GM06990 (cell line): ENCODE measurements at regions not wholly inside any gene's neighbourhood (a gene's known extent, or its start where the extent isn't known, plus 50 kb on each side); places are given as distances from the start of the nearest gene placed in this dataset.

ENCODE experiments used
- DNase-seq: peaks from one replicate; pipeline ENCODE4 v3.0.0-alpha.2; 2011; ENCODE audit not compliant: insufficient read length; ENCODE audit errors: extremely low read depth
- H3K27me3 ChIP-seq: replicated peaks from 2 replicates; pipeline ENCODE4 v1.6.0; 2011; ENCODE audit warnings: low read length; ENCODE audit not compliant: control insufficient read depth, insufficient read depth
- H3K36me3 ChIP-seq: 2 replicates; pipeline ENCODE4 v1.5.1; 2011; ENCODE audit warnings: low read length; ENCODE audit not compliant: control insufficient read depth, insufficient read depth
- H3K4me3 ChIP-seq: replicated peaks from 2 replicates; pipeline ENCODE4 v1.5.1; 2011; ENCODE audit warnings: low read depth, mild to moderate bottlenecking, control low read depth, low read length
- TF ChIP-seq, protein P1 (sequence below): IDR thresholded peaks from 2 replicates; pipeline ENCODE4 v1.5.1; 2011; ENCODE audit warnings: low read length, control low read depth, mild to moderate bottlenecking, inconsistent platforms; ENCODE audit not compliant: insufficient read depth, poor library complexity, severe bottlenecking

- Histone ChIP-seq H3K27me3 (no peaks in the 10 kb centered on the region), H3K36me3 (no peaks in the 10 kb centered on the region), H3K4me3 (no peak overlapping the region)
- no peak for DNase-seq
- TF ChIP-seq, protein P1, sequence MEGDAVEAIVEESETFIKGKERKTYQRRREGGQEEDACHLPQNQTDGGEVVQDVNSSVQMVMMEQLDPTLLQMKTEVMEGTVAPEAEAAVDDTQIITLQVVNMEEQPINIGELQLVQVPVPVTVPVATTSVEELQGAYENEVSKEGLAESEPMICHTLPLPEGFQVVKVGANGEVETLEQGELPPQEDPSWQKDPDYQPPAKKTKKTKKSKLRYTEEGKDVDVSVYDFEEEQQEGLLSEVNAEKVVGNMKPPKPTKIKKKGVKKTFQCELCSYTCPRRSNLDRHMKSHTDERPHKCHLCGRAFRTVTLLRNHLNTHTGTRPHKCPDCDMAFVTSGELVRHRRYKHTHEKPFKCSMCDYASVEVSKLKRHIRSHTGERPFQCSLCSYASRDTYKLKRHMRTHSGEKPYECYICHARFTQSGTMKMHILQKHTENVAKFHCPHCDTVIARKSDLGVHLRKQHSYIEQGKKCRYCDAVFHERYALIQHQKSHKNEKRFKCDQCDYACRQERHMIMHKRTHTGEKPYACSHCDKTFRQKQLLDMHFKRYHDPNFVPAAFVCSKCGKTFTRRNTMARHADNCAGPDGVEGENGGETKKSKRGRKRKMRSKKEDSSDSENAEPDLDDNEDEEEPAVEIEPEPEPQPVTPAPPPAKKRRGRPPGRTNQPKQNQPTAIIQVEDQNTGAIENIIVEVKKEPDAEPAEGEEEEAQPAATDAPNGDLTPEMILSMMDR = no peak
These were observed 248.7 kb downstream of the TTC6 start for GRCh38 chr14:37843954-37844607.

DNA sequence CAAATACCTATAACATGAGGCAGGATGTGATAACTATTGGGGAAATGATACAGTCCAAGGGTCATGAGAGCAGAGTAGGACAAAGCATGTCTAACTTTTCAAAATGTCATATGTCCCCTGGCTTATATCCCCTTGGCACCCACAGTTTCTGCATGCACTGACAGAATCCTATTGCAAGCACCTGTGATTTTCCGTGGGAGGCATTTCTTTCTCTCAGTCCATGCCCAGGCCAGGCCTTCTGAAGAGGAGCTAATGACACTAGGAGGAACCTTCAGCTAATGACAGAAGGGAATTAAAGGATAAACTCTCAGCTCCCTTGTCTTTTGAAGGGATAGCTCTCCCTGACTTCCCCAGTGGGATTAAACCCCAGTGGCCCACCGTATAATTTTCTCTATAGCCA, 249.2 kb downstream of the TTC6 start:
- TF ChIP-seq, protein P1 = no peak
- Histone ChIP-seq H3K36me3 (no peaks in the 10 kb centered on the region), H3K4me3 (no peak overlapping the region), H3K27me3 (no peaks in the 10 kb centered on the region)
- no peak for DNase-seq

GRCh38 chr14:37848985-37849621, 253.7 kb downstream of the TTC6 start:
- H3K4me3 ChIP-seq = no peak overlapping the region
- no peaks in the 10 kb centered on the region for H3K27me3 ChIP-seq
- DNase-seq = no peak
- TF ChIP-seq, protein P1 = no peak
- no peaks in the 10 kb centered on the region for H3K36me3 ChIP-seq

GRCh38 chr14:37851054-37851453, 255.6 kb downstream of the TTC6 start:
- Histone ChIP-seq H3K36me3 (no peaks in the 10 kb centered on the region), H3K27me3 (no peaks in the 10 kb centered on the region), H3K4me3 (no peak overlapping the region)
- TF ChIP-seq, protein P1 = no peak
- no peak for DNase-seq

DNA sequence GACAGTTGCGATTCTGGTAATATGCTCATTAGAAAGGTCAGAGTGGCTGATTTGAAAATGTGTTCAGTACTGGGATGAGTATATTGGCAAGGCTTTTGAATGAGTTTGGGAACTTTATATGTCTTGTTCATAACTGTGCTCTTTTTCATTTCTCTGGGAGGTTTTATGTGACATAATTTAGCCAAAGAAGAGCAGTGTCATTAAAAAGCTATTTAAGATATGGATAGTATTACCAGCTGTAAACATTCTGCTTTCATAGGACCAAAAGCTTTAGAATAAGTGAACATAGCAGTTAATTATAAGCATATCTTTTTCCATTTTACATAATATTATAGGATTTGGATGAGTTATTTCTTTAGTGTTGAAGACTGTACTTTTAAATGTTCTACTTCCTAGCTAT, 260.4 kb downstream of the TTC6 start:
- TF ChIP-seq, protein P1 = no peak
- Histone ChIP-seq H3K4me3 (no peak overlapping the region), H3K36me3 (no peaks in the 10 kb centered on the region), H3K27me3 (no peaks in the 10 kb centered on the region)
- DNase-seq = no peak
